ENCODE measurements at regions not wholly inside any gene's neighbourhood (a gene's known extent, or its start where the extent isn't known, plus 50 kb on each side); places are given as distances from the start of the nearest gene placed in this dataset.
"Not testable (repeated sequence)": the region's sequence is repeated elsewhere in the genome, so short reads cannot be mapped to it uniquely, and the experiment has no call there.

GRCh38 chr14:30264161-30264560, 294.8 kb upstream of the G2E3 start:
- DNase-seq: no peak
- Histone ChIP-seq H3K4me3 (ENCODE audit: insufficient read depth, low read depth, low read length) (no peak overlapping the region), H3K27me3 (ENCODE audit: control insufficient read depth, insufficient read depth, low read length) (no peaks in the 10 kb centered on the region), H3K36me3 (replicated peaks; ENCODE audit: control insufficient read depth, insufficient read depth, low read length) (no peaks in the 10 kb centered on the region)

DNA sequence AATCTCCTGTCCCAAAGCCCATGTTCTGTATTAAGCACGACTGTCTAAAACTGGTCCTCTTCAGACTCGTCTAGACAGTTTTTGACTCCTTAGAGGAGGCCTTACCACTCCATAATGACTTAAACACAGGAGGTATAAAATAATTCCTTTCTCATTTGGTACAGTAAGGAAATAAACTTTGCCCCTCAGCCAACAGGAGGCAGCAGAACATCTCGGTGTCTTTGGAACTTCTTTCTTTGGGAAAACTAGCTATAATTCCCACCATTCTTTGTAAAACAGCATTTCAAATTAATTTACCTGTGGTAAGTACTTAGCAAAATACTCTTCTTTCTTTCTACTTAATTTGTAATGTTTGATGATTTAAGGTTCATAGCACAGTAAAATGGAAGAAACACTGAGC, 292.7 kb upstream of the G2E3 start:
- Histone ChIP-seq H3K4me3 (ENCODE audit: insufficient read depth, low read depth, low read length) (no peak overlapping the region), H3K36me3 (replicated peaks; ENCODE audit: control insufficient read depth, insufficient read depth, low read length) (no peaks in the 10 kb centered on the region), H3K27me3 (ENCODE audit: control insufficient read depth, insufficient read depth, low read length) (no peaks in the 10 kb centered on the region)
- no peak for DNase-seq

- Histone ChIP-seq H3K4me3 (ENCODE audit: insufficient read depth, low read depth, low read length) (no peak overlapping the region), H3K36me3 (replicated peaks; ENCODE audit: control insufficient read depth, insufficient read depth, low read length) (no peaks in the 10 kb centered on the region), H3K27me3 (ENCODE audit: control insufficient read depth, insufficient read depth, low read length) (no peaks in the 10 kb centered on the region)
- no peak for DNase-seq
Measured at GRCh38 chr14:30267141-30267540, 291.8 kb upstream of the G2E3 start.

DNA sequence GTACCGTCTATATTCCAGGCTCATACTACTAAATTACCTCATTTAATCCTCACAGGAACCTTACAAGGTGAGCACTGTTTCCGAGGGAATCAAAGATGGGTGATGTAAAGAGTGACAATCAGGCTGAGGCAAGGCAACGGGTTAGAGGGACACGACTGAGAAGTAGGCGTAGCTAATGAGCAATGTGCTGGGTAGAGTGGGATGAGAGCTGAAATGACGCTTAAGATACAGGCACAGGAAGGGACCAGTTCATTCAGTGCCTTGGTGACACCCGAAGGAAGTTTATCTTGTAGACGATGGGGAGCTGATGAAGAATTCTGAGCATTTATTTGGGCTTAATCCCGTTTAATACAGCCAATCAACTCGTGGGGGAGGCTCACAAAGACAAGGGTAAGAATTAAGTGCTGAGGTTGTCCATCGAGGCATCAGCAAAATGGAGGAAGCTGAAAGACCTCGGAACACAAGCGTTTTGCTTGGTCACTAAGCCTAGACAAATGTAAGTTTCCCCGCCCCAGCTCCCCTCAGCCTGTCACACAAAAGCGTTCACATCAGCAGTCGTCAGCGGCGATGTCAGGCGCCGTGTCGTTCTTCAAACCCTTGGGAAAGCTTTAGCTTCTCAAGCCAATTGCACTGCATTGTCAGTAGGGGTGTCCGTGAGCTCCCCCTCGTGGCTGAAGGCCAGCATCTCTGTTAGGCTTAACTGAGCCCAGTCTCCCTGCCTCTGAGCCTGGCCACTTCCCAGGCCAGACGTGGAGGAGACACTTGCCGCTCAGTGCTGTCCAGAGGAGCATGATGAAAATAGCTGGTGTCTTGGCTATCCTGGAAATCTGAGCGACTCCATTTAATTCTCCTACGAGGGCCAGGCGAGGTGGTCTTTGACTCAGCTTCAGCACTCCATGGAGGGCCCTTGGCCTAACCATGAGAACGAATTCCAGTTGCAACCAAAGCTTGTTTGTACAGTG, 288.5 kb upstream of the G2E3 start:
- Histone ChIP-seq H3K4me3 (ENCODE audit: insufficient read depth, low read depth, low read length) (peak overlapping the region; percentile 19; the same call in 1 of the 2 replicates), H3K36me3 (replicated peaks; ENCODE audit: control insufficient read depth, insufficient read depth, low read length) (no peaks in the 10 kb centered on the region), H3K27me3 (ENCODE audit: control insufficient read depth, insufficient read depth, low read length) (no peaks in the 10 kb centered on the region)
- DNase-seq: peak; percentile 41

- H3K27me3 ChIP-seq (ENCODE audit: control insufficient read depth, insufficient read depth, low read length): no peaks in the 10 kb centered on the region
- H3K36me3 ChIP-seq (replicated peaks; ENCODE audit: control insufficient read depth, insufficient read depth, low read length): no peaks in the 10 kb centered on the region
- H3K4me3 ChIP-seq (ENCODE audit: insufficient read depth, low read depth, low read length): no peak overlapping the region
- DNase-seq: no peak
Measured at GRCh38 chr14:30271811-30272323, 287.1 kb upstream of the G2E3 start.

GRCh38 chr14:30272848-30273832, 285.8 kb upstream of the G2E3 start:
- H3K36me3 ChIP-seq (replicated peaks; ENCODE audit: control insufficient read depth, insufficient read depth, low read length): no peaks in the 10 kb centered on the region
- no peak overlapping the region for H3K4me3 ChIP-seq (ENCODE audit: insufficient read depth, low read depth, low read length)
- DNase-seq: no peak
- no peaks in the 10 kb centered on the region for H3K27me3 ChIP-seq (ENCODE audit: control insufficient read depth, insufficient read depth, low read length)

DNA sequence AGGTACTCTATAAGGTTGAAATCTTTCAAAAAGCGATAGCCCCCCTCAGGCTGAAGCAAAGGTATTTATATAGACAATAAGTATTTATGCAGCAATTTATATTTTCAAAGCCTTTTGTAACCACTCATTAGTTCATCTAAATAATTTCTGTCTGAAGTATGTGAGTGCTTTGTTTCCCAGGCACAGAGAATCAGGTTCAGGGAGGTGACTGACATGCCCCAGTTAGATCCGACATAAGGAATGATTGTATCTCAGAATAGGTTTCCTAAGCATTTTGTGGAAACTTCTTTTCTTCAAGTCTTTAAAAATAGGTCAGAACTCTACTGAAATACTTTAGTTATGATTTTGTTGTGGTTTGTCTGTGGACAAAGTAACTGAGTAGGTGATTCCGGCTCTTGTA, 283.4 kb upstream of the G2E3 start:
- H3K36me3 ChIP-seq (replicated peaks; ENCODE audit: control insufficient read depth, insufficient read depth, low read length): no peaks in the 10 kb centered on the region
- H3K27me3 ChIP-seq (ENCODE audit: control insufficient read depth, insufficient read depth, low read length): no peaks in the 10 kb centered on the region
- DNase-seq: no peak
- H3K4me3 ChIP-seq (ENCODE audit: insufficient read depth, low read depth, low read length): no peak overlapping the region

- Histone ChIP-seq H3K27me3 (ENCODE audit: control insufficient read depth, insufficient read depth, low read length) (no peaks in the 10 kb centered on the region), H3K36me3 (replicated peaks; ENCODE audit: control insufficient read depth, insufficient read depth, low read length) (no peaks in the 10 kb centered on the region), H3K4me3 (ENCODE audit: insufficient read depth, low read depth, low read length) (no peak overlapping the region)
- no peak for DNase-seq
Measured at GRCh38 chr14:30277268-30277667, 281.7 kb upstream of the G2E3 start.

GRCh38 chr14:30278856-30279255, 280.1 kb upstream of the G2E3 start:
- not testable (repeated sequence) for H3K4me3 ChIP-seq (ENCODE audit: insufficient read depth, low read depth, low read length); H3K36me3 ChIP-seq (replicated peaks; ENCODE audit: control insufficient read depth, insufficient read depth, low read length); H3K27me3 ChIP-seq (ENCODE audit: control insufficient read depth, insufficient read depth, low read length); DNase-seq

- no peak overlapping the region for H3K4me3 ChIP-seq (ENCODE audit: insufficient read depth, low read depth, low read length)
- no peaks in the 10 kb centered on the region for H3K27me3 ChIP-seq (ENCODE audit: control insufficient read depth, insufficient read depth, low read length)
- peak; percentile 22 for DNase-seq
Measured at GRCh38 chr14:30283822-30284446, 275.0 kb upstream of the G2E3 start.

DNA sequence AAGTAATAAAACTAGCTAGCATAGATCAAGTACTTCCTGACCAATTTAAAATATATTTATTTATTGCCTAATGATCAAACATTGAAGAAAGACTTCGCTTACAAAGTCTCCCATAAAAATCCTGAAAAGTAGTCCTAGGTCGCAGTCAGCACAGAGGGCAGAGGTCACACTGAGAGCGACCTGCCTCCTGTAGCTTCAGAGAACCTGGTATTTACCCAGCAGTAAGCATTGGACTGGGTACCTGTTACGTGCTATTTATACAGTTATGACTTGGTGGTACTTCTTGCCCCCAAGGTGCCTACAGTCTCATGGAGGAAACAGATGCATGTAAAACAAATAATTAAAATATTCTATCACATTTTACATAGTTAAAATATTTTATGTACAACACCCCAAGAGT, 274.1 kb upstream of the G2E3 start:
- no peak overlapping the region for H3K4me3 ChIP-seq (ENCODE audit: insufficient read depth, low read depth, low read length)
- no peaks in the 10 kb centered on the region for H3K36me3 ChIP-seq (replicated peaks; ENCODE audit: control insufficient read depth, insufficient read depth, low read length)
- H3K27me3 ChIP-seq (ENCODE audit: control insufficient read depth, insufficient read depth, low read length): no peaks in the 10 kb centered on the region
- DNase-seq: no peak

More at GRCh38 chr14:30283822-30284446, 275.0 kb upstream of the G2E3 start:
- no peaks in the 10 kb centered on the region for H3K36me3 ChIP-seq (replicated peaks; ENCODE audit: control insufficient read depth, insufficient read depth, low read length)

GRCh38 chr14:30287579-30288445, 271.1 kb upstream of the G2E3 start:
- Histone ChIP-seq H3K4me3 (ENCODE audit: insufficient read depth, low read depth, low read length) (no peak overlapping the region), H3K36me3 (replicated peaks; ENCODE audit: control insufficient read depth, insufficient read depth, low read length) (no peaks in the 10 kb centered on the region), H3K27me3 (ENCODE audit: control insufficient read depth, insufficient read depth, low read length) (no peaks in the 10 kb centered on the region)
- DNase-seq: no peak

DNA sequence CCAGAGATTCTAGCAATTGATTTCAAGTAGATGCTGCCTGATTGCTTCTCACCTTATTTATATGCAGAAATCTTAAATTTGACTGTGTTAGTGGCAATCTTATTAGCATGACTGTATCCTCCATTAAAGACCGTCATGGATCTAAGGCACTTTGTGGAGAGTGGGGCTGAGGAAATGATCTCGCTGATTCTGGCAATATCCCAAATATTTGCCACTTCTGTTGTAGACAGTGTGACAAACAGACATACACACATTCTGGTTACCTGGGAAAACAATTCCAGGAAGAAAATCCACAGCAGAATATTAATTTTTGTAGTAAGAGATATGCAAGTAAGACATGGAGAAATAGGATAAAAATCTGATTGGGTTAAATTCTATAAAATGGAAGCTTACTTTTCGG, 269.0 kb upstream of the G2E3 start:
- Histone ChIP-seq H3K27me3 (ENCODE audit: control insufficient read depth, insufficient read depth, low read length) (no peaks in the 10 kb centered on the region), H3K36me3 (replicated peaks; ENCODE audit: control insufficient read depth, insufficient read depth, low read length) (no peaks in the 10 kb centered on the region), H3K4me3 (ENCODE audit: insufficient read depth, low read depth, low read length) (no peak overlapping the region)
- DNase-seq: no peak
